Effector CD4-positive, alpha-beta T cell (primary cell): ENCODE measurements at regions not wholly inside any gene's neighbourhood (a gene's known extent, or its start where the extent isn't known, plus 50 kb on each side); places are given as distances from the start of the nearest gene placed in this dataset.
A peak's percentile ranks its signal among the peaks of the same experiment; 100 is the strongest.

Source experiments
- DNase-seq: peaks from one replicate; pipeline ENCODE4 v3.0.0-alpha.2; 2020

DNA sequence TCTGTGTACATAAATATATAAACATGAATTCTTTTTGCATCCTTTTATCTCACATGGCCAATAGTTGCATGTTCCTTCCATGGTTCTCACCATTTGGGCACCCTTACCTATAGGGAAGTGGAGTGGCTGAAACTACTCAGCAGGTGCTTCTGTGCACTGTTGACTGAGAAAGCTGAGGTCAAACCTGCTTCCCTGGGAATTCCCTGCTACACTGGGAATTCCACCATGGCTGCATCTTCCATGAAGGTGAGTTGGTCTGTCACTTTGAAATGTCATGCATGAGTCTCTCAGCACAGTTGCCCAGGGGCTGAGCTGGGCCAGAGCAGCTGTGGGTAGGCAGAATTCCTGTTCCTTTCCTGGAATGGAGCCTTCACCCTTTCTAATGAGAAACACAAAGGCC lies 193.8 kb upstream of the PRSS16 start:
- no peak for DNase-seq

DNA sequence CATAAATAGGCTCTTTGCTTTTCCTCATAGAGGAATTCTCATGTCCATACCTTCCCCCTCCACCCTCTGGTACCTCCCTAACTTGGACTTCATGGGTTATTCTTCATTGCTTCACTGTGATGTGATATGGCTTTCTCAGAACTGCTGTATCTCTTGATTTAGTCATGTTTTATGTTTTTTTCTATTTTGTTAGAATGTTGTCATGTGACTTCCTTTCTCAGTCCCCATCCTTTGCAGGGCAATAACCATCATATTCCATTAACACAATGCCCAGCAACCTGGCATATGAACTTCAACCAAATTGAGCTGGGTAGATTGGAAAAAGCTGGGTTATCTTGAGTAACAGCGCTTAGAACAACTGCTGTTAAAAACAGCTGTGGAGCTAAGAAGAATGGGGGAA lies 190.9 kb upstream of the PRSS16 start:
- no peak for DNase-seq

DNA sequence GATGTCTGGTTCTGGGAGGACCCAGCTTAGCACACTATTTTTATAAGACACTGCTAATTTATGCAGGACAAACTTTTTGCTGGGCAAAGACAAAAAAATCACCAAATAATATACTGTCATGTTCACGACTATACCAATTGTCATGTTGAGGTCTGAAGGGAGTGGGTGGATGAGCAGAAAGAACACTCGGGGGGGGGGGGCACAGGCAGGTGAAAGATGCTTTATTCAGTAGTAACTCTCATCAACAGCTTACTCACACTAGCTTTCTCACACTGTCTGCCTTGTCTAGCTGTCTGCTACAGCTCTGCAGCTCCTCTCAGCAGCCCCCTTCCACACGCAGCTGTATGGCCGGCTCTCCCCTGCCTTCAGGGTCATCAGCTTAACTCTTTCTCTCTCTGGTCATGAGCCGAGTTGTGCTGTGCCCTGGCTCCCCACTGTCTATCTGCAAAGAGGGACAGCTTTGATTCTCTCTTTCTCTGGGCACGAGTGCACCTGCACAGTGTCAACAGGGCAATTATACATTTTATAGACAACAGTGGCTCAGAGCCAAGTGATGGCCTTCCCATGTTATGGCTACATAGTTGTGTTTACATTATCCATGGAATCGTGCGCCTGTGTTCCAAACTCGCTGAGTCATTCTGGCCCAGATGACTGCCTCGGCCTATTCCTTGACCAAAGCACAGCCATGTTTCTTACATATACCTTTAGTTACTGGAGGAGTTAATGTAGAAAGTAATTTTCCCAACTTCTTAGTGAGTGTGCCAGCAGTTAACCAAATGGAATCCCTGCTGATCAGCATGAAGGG lies 187.7 kb upstream of the PRSS16 start:
- DNase-seq, result no peak

DNA sequence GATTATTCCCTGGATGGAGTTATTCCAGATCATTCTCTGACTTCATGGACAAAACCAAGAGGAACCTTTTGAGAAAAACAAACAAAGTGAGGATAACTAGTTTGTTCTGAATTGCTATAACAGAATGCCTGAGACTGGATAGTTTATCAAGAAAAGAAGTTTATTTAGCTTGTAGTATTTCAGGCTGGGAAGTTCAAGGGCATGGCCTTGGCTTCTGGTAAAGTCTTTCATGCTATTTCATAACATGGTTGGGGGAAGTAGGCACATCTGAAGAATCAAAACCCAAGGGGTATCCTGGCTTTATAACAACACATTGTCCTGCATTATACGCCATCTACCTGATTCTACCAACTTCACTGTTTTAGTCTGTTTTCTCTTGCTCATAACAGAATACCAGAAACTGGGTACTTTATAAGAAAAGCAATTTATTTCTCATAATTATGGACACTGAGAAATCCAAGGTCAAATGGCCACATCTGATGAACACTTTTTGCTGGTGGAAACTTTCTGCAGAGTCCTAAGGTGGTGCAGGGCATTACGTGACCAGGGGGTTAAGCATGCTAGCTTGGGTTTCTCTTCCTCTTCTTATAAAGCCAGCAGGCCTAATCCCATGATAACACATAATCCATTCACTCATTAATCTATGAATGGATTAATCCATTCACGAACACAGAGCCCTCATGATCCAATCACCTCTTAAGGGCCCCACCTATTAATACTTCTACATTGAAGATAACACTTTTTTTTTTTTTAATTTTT lies 186.1 kb upstream of the PRSS16 start:
- DNase-seq, result no peak

DNA sequence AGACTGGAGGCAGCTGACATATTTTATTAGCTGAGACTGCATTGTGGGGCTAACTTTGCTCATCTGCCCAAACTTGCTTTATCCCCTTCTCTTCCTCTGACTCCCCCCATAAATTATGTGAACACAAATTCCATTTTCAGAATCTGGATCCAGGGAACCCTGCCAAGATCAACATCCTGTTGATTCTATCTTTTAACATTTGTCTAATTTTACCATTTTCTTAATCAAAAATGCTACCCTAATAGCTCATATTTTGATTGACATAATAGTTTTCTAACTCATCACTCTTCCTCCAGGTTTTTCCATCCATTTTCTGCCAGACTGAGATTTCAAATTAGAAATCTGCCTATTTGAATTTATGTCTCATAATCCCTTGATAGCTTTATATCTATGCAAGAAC lies 184.7 kb upstream of the PRSS16 start:
- DNase-seq, result no peak

DNA sequence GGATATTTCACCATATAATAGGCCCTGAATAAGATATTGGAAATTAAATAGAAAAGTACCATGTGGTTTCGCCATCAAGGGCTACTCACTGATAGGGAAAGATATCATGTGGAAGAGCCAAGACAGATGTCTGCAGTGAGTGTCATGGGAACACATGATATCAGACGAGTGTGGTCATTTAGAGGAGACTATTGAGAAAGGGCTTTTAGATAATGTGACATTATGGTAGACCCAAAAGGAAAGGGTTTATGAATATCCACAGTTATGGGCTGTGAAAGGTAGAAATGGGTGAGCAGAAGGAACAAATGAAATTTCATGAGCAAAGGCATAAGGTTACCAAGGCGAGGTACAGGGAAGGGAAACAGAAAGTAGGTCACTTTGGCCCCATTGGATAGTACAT lies 182.3 kb upstream of the PRSS16 start:
- DNase-seq, result no peak

DNA sequence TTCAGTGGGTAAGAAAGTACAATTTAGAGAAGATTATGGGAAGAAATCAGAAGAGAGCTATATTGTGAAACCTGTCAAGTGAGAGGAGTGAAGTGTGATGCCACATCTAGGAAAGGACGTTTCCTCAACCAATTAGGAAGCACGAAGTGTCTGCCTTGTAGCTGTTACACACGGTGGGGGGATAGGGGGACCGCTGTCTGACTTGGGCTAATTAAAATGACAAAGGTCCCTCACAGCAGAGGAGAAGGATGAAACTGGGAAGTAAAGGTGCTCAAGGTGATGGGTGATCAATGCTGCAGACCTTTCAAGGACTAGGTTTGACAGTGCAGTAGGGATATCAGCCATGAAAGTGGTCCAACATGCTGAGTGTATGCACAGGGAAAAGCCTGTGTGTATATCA lies 181.1 kb upstream of the PRSS16 start:
- DNase-seq, result no peak

DNA sequence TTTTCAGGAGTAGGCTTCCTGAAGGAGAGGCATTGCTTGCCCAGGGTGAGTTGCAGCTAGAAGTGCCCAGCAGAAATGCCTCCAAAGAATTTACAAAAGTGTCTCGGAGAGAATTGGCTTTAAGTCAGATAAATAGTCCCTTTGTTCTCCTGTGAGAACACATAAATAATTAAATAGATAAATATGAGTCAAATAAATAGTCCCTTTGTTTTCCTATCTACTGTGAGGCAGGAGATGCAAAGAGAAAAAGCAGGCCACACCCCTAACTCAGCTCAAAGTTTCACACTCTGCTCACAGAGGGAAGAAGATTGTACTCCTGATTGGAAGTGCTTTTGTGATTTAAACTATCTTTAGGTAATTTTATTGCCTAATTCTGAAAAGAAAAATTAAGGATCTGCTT lies 180.7 kb upstream of the PRSS16 start:
- no peak for DNase-seq

DNA sequence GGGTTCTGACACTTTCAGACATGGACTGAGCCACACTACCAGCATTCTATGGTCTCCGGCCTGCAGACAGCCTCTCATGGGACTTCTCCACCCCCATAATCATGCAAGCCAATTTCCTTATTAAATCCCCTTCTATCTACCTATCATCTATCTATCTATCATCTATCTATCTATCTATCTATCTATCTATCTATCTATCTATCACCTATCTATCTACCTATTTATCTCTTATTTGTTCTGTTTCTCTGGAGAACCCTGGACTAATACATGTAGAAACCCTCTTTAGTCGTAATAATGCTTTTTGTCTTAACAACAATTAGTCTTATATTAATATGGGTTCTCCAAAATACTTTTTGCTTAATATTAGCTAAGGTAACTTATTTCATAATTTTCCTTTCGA lies 174.1 kb upstream of the PRSS16 start:
- DNase-seq, result no peak

DNA sequence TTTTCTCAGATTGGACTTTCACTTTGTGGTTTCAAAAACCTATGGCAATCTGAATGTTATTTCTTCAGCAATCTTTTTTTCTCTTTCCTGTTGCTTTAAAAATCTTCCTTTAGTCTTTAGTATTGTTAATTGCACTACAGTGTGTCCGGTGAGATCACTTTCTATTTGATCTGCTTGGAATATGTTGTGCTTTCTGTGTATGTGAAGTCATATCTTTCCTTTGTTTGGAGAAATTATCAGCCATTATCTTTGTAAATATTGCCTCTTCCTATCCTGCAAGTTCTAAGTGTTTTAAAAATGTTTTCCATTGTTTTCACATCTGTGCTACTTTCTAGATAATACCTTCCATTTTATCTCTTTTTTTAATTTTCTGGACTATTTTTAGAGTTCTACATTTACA lies 171.4 kb upstream of the PRSS16 start:
- DNase-seq, result no peak

DNA sequence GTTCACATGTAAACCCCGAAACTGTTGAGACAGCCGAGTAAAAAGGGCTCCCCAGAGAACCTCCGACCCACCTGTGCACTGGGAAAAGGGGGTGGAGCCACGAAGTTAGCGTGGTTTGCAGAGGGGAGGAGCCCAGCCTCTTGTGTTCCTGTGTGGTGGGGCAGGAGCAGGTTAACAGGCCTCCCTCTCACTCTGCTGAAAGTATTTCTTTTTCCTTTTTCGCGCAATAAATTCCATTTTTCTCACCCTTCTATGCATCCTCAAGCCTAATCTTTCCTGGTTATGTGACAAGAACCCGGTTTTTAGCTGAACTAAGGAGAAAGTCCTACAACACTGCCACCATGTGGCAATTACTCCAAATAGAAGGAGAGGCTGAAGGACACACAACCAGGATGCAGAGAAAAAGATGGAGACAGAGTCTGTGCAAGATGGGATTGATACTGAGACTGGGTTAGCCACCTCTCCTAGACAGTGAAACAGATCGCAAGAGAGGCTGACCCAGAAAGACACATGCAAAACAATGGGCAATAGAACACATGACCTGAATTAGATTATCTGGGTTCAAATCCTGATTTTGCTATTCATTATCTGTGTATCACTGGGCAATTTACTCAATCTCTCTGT lies 168.7 kb upstream of the PRSS16 start:
- peak; percentile 7 for DNase-seq

DNA sequence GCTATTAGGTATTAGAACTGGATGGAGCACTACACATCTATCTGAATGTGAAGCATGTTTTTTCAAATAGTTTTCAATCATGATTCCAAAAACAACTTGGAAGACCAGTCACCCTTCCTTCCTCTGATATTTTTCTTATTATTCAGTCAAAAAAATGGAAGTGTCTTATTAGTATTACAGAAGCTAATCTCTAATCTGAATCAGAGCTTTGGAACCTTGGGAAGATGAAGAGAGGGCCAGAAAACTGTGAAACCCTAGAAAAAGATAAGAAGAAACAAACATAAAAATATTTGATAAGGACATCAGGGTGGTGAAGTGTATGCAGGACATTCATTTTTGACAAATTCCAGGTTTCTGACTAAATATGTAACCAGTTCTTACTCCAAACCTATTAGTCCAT lies 166.3 kb upstream of the PRSS16 start:
- no peak for DNase-seq

DNA sequence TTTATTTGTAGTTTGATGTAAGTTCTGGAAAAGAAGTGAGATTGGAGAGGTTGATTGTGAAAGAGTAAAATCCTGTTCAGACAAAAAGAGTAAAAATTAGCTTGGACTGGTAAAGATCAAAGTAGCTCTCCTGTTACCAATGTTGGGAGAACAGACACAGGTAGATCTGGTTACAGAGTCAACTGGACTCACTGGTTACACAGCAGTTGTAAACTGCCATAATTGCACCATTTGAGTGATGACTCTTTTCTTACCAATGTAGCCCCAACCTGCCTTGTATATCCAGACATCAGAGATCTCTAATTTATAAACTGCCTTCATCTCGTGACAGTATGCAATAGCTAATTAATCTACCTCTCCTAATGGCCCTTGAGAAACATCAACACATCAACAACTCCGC lies 165.6 kb upstream of the PRSS16 start:
- no peak for DNase-seq

DNA sequence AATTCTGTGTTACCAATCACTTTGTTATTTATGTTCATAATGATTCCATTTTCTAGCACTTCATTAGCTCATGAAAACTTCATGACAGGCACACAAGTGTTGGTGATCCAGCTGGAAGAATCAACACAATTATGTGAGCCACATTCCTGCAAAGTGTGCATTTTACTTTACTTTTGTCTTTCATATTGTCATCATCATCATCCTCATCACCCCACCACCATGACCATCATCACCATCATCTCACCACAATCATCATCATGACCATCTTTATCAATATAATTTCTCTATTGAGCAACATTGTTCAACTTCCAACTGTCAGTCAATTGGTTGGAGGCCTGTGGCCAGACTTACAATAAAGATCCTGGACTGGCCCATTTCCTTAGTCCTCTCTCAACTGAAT lies 159.4 kb upstream of the PRSS16 start:
- no peak for DNase-seq

DNA sequence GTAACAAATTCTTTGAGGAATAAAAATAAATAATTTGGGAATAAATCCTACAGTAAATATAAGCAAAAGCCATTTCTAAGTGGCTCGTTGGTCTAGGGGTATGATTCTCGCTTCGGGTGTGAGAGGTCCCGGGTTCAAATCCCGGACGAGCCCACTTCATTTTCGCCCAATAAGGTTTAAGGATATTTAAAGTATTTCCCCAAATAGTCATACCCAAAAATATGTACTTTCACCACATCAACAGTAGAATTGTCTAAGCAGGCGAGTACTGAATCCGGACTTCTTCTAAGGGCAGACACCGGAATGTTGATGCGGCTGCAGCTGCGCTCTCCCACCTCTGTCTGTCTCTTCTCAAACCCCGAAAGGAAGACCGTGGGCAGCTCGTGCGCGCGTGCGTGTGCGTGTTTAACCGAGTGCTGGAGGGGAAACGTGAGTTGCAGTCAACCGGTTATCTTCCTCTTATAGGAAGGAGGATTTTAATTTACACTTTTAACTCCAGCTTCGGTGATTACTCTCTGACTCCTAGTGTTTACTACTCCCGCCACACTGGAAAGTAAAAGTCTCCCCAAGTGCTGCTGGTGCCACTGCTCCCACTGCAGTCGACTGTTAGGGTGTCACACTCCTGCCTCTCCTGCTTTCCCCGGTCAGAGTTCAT lies 155.7 kb upstream of the PRSS16 start:
- DNase-seq, result no peak

DNA sequence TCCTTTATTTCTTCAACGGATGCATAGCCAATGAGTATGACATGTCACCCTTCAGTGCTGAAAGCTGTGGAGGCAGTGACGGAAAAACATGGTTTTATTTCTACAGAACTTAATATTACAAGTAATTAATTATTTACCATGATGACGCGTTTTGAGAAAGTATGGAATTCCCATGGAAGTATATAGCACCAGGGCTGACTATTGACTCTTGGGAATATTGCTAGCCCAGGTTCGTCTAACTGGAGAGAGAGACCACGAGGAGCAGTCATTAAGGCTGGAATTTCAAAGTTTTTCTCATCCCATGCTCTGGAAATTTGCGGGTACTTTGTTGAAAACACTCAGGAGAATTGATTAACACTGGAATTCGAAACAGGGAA lies 155.2 kb upstream of the PRSS16 start:
- DNase-seq, result no peak

DNA sequence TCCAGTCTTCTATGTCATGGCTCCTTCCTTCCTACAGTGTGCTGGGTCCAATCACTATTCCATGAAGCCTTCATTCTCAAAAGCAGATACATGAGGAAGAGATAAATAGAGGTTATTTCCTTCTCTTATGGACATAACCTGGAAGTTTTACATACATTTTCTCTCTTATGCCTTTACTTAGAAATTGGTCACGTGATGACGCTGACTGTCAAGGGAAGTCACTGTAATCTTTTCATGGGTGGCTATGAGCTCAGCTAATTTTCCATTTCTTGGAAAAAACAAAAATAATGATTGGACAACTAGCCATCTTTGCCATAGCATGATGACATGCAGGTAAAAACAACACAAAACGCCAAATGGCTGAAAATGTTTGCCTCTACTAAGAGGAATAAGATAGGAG lies 151.6 kb upstream of the PRSS16 start:
- DNase-seq, result no peak

DNA sequence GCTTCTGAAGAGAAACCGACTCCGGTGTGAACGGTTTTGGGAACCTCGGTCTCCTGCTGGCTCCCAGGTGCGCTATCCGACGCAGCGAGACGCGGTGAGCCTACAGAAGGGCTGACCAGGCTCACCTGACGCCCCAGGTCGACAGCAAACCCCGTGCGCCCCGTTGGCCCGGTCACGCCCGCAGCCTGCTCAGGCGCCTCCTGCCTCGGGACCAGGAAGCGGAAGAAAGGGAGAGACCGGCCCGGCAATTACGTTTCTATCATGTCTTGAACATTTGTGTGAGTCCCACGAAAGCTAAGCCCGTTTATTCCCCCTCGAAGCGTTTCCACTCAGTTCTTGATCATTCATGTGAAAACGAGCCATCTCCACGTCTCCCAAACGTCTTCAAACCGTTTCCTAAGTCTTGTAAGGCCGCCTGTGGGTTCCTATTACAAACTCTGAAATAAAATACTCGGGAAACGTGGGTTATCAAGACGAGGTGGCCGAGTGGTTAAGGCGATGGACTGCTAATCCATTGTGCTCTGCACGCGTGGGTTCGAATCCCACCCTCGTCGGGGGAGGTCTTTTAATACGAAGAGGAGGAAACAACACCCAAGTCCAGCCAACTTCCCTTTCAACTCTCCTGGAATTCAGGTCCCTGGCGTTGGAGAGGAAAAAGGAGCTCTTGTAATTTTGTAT lies 150.5 kb upstream of the PRSS16 start:
- no peak for DNase-seq

DNA sequence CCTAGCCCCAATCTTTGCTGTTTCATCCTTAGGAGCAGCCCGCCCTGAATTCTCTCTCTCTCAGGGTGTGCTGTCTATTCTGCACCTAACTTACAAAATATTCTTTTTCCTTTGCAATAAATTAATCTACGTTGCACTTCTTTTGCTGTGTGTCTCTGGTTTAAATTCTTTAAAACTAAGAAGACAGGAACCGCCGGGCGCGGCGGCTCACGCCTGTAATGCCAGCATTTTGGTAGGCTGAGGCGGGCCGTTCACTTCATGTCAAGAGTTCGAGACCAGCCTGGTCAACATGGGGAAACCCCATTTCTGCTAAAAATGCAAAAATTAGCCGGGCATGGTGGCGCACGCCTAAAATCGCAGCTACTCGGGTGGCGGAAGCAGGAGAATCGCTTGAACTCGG lies 148.5 kb upstream of the PRSS16 start:
- no peak for DNase-seq

DNA sequence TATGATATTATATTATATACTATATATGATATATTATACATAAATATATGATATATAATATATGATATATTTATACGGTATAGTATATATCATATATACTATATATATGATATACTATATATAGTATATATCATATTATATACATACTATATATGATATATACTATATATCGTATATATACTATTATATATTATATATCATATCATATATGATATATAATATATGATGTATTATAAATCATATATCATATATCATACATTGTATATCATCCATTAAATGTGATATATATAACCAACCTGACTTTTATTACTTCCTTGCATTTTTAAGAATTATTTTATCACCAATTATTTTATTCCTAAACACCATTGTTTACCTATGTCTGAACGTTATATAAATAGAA lies 146.6 kb upstream of the PRSS16 start:
- DNase-seq, result no peak

DNA sequence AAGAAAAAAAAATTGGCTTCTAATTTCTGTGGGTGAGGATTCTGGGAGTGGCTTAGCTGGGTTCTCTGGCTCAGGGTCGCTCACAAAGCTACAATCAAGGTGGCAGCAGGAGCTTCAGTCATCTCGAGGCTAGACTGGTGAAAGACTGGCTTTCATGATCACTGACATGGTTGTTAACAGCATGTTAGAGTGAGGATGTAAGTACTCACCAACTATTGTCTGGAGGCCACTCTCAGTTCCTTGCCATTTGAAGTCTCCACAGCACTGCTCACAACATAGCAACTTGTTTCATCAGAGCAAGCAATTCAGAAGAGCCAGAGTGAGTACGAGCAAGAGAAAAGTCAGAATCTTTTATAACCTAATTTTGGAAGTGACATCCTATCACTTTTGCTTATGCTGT lies 145.7 kb upstream of the PRSS16 start:
- no peak for DNase-seq

DNA sequence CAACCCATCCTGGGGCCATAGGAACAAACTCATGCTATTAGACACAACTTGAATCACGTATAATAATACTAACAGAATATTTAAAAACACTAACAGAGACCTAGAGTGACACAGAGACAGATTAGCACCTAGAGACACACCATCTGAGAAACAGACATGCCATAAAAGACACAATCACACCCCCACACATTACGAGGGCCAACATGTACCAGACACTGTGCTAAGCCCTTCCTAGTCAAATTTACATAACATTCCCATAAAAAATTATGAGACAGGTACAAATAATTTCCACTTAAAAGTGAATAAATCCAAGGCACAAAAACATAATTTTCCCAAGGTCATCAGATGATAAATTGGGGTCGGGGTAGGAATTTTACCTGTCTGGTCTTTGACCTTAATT lies 141.1 kb upstream of the PRSS16 start:
- DNase-seq, result no peak

DNA sequence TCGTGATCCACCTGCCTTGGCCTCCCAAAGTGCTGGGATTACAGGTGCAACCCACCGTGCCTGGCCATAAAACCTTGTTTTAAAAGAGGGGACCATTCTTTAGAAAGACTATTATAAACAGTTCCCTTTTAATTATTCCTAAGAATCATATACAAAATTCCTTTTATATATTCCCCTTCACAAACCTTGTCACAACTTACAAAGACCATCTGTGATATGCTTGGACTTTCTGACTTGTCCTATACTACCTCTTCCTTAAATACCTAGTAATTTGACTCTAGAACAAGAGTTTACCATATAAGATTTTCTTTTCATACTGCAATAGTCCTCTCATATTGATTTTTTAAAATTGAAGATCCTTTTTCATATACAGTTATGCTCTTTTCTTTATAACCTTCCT lies 135.8 kb upstream of the PRSS16 start:
- DNase-seq, result no peak
